T47D (cell line): ENCODE measurements at regions not wholly inside any gene's neighbourhood (a gene's known extent, or its start where the extent isn't known, plus 50 kb on each side); places are given as distances from the start of the nearest gene placed in this dataset.

Experiments used
- DNase-seq, 2 experiments: peaks; one replicate each; pipeline versions ENCODE4 v3.0.0 to v3.0.0-alpha.2; 2011 to 2012; ENCODE audit warnings: low read depth in 1 of 2, low spot score in 1 of 2
- JUND ChIP-seq: IDR thresholded peaks from 2 replicates; pipeline ENCODE4 v1.6.1; 2012; ENCODE audit warnings: low read depth
- in situ Hi-C: cut with HindIII; loops from 2 replicates; pipeline ENCODE4 v1.10.0; 2016; ENCODE audit warnings: low sequenced_read_pairs, low pct_unique_long_range_greater_than_20kb

GRCh38 chr11:112790286-112790685 is 170.9 kb upstream of the NCAM1 start:
- no peak for TF ChIP-seq JUND
- DNase-seq = no peak
- in situ Hi-C loops = no loop called here

GRCh38 chr11:112792070-112792469 is 169.2 kb upstream of the NCAM1 start:
- in situ Hi-C loops = no loop called here
- TF ChIP-seq JUND = no peak
- no peak for DNase-seq

- TF ChIP-seq JUND = no peak
- in situ Hi-C loops = no loop called here
- DNase-seq = no peak
These were observed 167.8 kb upstream of the NCAM1 start for GRCh38 chr11:112793416-112793815.

GRCh38 chr11:112794331-112794846 is 166.8 kb upstream of the NCAM1 start:
- no peak for TF ChIP-seq JUND
- no peak for DNase-seq
- in situ Hi-C loops = no loop called here

- peak; percentile 39 to 64 for DNase-seq
- in situ Hi-C loops = no loop called here
- no peak for TF ChIP-seq JUND
These were observed 165.9 kb upstream of the NCAM1 start for GRCh38 chr11:112795142-112795815.

- DNase-seq = no peak
- in situ Hi-C loops = no loop called here
These were observed 165.1 kb upstream of the NCAM1 start for GRCh38 chr11:112795911-112796649.

GRCh38 chr11:112797092-112797491 is 164.1 kb upstream of the NCAM1 start:
- TF ChIP-seq JUND = no peak
- peak in 1 of 2 experiments; percentile 12 for DNase-seq
- in situ Hi-C loops = no loop called here

More at GRCh38 chr11:112795911-112796649, 165.1 kb upstream of the NCAM1 start:
- no peak for TF ChIP-seq JUND

- DNase-seq = no peak
- no peak for TF ChIP-seq JUND
- in situ Hi-C loops = no loop called here
These were observed 163.4 kb upstream of the NCAM1 start for GRCh38 chr11:112797648-112798293.

- no peak for DNase-seq
- in situ Hi-C loops = no loop called here
- TF ChIP-seq JUND = no peak
These were observed 160.0 kb upstream of the NCAM1 start for GRCh38 chr11:112801025-112801816.

GRCh38 chr11:112801817-112802088 is 159.5 kb upstream of the NCAM1 start:
- TF ChIP-seq JUND = no peak
- in situ Hi-C loops = no loop called here
- no peak for DNase-seq

GRCh38 chr11:112805658-112806057 is 155.6 kb upstream of the NCAM1 start:
- in situ Hi-C loops = no loop called here
- no peak for TF ChIP-seq JUND
- no peak for DNase-seq

- no peak for DNase-seq
- in situ Hi-C loops = no loop called here
- no peak for TF ChIP-seq JUND
These were observed 155.0 kb upstream of the NCAM1 start for GRCh38 chr11:112806256-112806655.
